ENCODE measurements at regions not wholly inside any gene's neighbourhood (a gene's known extent, or its start where the extent isn't known, plus 50 kb on each side); places are given as distances from the start of the nearest gene placed in this dataset.

GRCh38 chr13:111905609-111905945 is 161.4 kb upstream of the SOX1 start:
- H3K4me3 ChIP-seq (ENCODE audit: low read length in 3 of 3): no peak overlapping the region
- H3K9me3 ChIP-seq (ENCODE audit: control insufficient read depth in 2 of 3, insufficient read depth in 1 of 3, low read length in 3 of 3): no peaks in the 10 kb centered on the region
- intact Hi-C loops (cut with DNase I): no loop called here
- H3K27ac ChIP-seq (ENCODE audit: low read depth in 2 of 2, low read length in 2 of 2): no peak overlapping the region
- DNase-seq: peak in 1 of 5 donors; percentile 24
- no peaks in the 10 kb centered on the region for H3K4me1 ChIP-seq (ENCODE audit: control insufficient read depth in 2 of 3, insufficient read depth in 2 of 3, low read depth in 1 of 3, low read length in 3 of 3)
- H3K36me3 ChIP-seq (ENCODE audit: control insufficient read depth in 2 of 3, insufficient read depth in 3 of 3, low read length in 3 of 3): no peaks in the 10 kb centered on the region
- no peak overlapping the region for H3K9ac ChIP-seq (ENCODE audit: low read length in 3 of 3)
- no peaks in the 10 kb centered on the region for H3K27me3 ChIP-seq (ENCODE audit: control insufficient read depth, insufficient read depth, low read length)
- no peak for FAIRE-seq
- TF ChIP-seq CTCF (IDR thresholded peaks at IDR 0.05; ENCODE audit: borderline replicate concordance, extremely low read depth, insufficient read depth): no peak

GRCh38 chr13:111906306-111906705 is 160.6 kb upstream of the SOX1 start:
- Histone ChIP-seq H3K4me3 (ENCODE audit: low read length in 3 of 3) (no peak overlapping the region), H3K27me3 (ENCODE audit: control insufficient read depth, insufficient read depth, low read length) (no peaks in the 10 kb centered on the region), H3K36me3 (ENCODE audit: control insufficient read depth in 2 of 3, insufficient read depth in 3 of 3, low read length in 3 of 3) (no peaks in the 10 kb centered on the region), H3K9ac (ENCODE audit: low read length in 3 of 3) (no peak overlapping the region), H3K9me3 (ENCODE audit: control insufficient read depth in 2 of 3, insufficient read depth in 1 of 3, low read length in 3 of 3) (no peaks in the 10 kb centered on the region), H3K4me1 (ENCODE audit: control insufficient read depth in 2 of 3, insufficient read depth in 2 of 3, low read depth in 1 of 3, low read length in 3 of 3) (no peaks in the 10 kb centered on the region), H3K27ac (ENCODE audit: low read depth in 2 of 2, low read length in 2 of 2) (no peak overlapping the region)
- FAIRE-seq (no peak), DNase-seq (peak in 1 of 5 donors; percentile 5)
- TF ChIP-seq CTCF (IDR thresholded peaks at IDR 0.05; ENCODE audit: borderline replicate concordance, extremely low read depth, insufficient read depth): no peak
- intact Hi-C loops (cut with DNase I): no loop called here

GRCh38 chr13:111906816-111907215 is 160.1 kb upstream of the SOX1 start:
- Histone ChIP-seq H3K9me3 (ENCODE audit: control insufficient read depth in 2 of 3, insufficient read depth in 1 of 3, low read length in 3 of 3) (no peaks in the 10 kb centered on the region), H3K36me3 (ENCODE audit: control insufficient read depth in 2 of 3, insufficient read depth in 3 of 3, low read length in 3 of 3) (no peaks in the 10 kb centered on the region), H3K4me1 (ENCODE audit: control insufficient read depth in 2 of 3, insufficient read depth in 2 of 3, low read depth in 1 of 3, low read length in 3 of 3) (no peaks in the 10 kb centered on the region), H3K27me3 (ENCODE audit: control insufficient read depth, insufficient read depth, low read length) (no peaks in the 10 kb centered on the region), H3K4me3 (ENCODE audit: low read length in 3 of 3) (no peak overlapping the region), H3K27ac (ENCODE audit: low read depth in 2 of 2, low read length in 2 of 2) (no peak overlapping the region), H3K9ac (ENCODE audit: low read length in 3 of 3) (no peak overlapping the region)
- peak in 1 of 5 donors; percentile 19 for DNase-seq
- TF ChIP-seq CTCF (IDR thresholded peaks at IDR 0.05; ENCODE audit: borderline replicate concordance, extremely low read depth, insufficient read depth): no peak
- intact Hi-C loops (cut with DNase I): no loop called here
- FAIRE-seq: no peak

- Histone ChIP-seq H3K27ac (ENCODE audit: low read depth in 2 of 2, low read length in 2 of 2) (no peak overlapping the region), H3K4me1 (ENCODE audit: control insufficient read depth in 2 of 3, insufficient read depth in 2 of 3, low read depth in 1 of 3, low read length in 3 of 3) (no peaks in the 10 kb centered on the region), H3K4me3 (ENCODE audit: low read length in 3 of 3) (no peak overlapping the region), H3K27me3 (ENCODE audit: control insufficient read depth, insufficient read depth, low read length) (no peaks in the 10 kb centered on the region), H3K9me3 (ENCODE audit: control insufficient read depth in 2 of 3, insufficient read depth in 1 of 3, low read length in 3 of 3) (no peaks in the 10 kb centered on the region), H3K36me3 (ENCODE audit: control insufficient read depth in 2 of 3, insufficient read depth in 3 of 3, low read length in 3 of 3) (no peaks in the 10 kb centered on the region), H3K9ac (ENCODE audit: low read length in 3 of 3) (no peak overlapping the region)
- no peak for TF ChIP-seq CTCF (IDR thresholded peaks at IDR 0.05; ENCODE audit: borderline replicate concordance, extremely low read depth, insufficient read depth)
- intact Hi-C loops (cut with DNase I): no loop called here
- FAIRE-seq (no peak), DNase-seq (no peak)
Observed at GRCh38 chr13:111907341-111907880, 159.5 kb upstream of the SOX1 start.

Data from kidney (tissue), 13 donors.